Progenitor cell of endocrine pancreas (in vitro differentiated cells): ENCODE measurements at regions not wholly inside any gene's neighbourhood (a gene's known extent, or its start where the extent isn't known, plus 50 kb on each side); places are given as distances from the start of the nearest gene placed in this dataset.

Source experiments
- DNase-seq: peaks from one replicate; pipeline ENCODE4 v3.0.0; 2021; ENCODE audit warnings: low spot score; ENCODE audit not compliant: unreplicated experiment
- H3K27ac Mint-ChIP-seq: 2 replicates; pipeline ENCODE4 v1.8.0; 2021; ENCODE audit warnings: mild to moderate bottlenecking, moderate library complexity, mixed read lengths
- H3K27me3 Mint-ChIP-seq: 2 replicates; pipeline ENCODE4 v1.8.0; 2021; ENCODE audit warnings: mixed read lengths
- H3K36me3 Mint-ChIP-seq: 2 replicates; pipeline ENCODE4 v1.8.0; 2022; ENCODE audit warnings: mixed read lengths; ENCODE audit not compliant: insufficient read depth
- H3K4me1 Mint-ChIP-seq: 2 replicates; pipeline ENCODE4 v1.8.0; 2021; ENCODE audit warnings: low read depth, mixed read lengths
- H3K4me3 Mint-ChIP-seq: 2 replicates; pipeline ENCODE4 v1.8.0; 2021; ENCODE audit warnings: low read depth, mild to moderate bottlenecking, moderate library complexity, mixed read lengths
- H3K9me3 Mint-ChIP-seq: 2 replicates; pipeline ENCODE4 v1.8.0; 2021; ENCODE audit warnings: low read depth, mixed read lengths
- TF ChIP-seq, protein P1 (sequence below): fragments of 200-600 bp; sonication (generic); IDR thresholded peaks from one replicate; pipeline ENCODE4 v1.5.0; 2021; ENCODE audit warnings: antibody characterized with exemption, mild to moderate bottlenecking; ENCODE audit not compliant: unreplicated experiment

DNA sequence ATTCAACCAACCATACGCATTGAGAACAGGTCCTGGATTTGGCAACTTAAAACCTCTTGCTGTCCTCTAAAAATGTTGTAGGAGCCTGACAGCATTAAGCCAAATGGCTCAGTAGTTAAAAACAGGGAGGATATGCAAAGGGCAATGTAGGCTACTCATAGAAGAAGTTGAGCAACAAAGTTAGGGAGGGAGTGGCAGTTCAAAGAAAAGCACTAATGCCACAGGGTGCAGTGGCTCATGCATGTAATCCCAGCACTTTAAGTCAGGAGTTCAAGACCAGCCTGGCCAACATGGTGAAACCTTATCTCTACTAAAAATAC lies 92.9 kb upstream of the ERG start:
- no peaks in the 10 kb centered on the region for H3K36me3 Mint-ChIP-seq
- H3K4me3 Mint-ChIP-seq: no peak overlapping the region
- TF ChIP-seq, protein P1, sequence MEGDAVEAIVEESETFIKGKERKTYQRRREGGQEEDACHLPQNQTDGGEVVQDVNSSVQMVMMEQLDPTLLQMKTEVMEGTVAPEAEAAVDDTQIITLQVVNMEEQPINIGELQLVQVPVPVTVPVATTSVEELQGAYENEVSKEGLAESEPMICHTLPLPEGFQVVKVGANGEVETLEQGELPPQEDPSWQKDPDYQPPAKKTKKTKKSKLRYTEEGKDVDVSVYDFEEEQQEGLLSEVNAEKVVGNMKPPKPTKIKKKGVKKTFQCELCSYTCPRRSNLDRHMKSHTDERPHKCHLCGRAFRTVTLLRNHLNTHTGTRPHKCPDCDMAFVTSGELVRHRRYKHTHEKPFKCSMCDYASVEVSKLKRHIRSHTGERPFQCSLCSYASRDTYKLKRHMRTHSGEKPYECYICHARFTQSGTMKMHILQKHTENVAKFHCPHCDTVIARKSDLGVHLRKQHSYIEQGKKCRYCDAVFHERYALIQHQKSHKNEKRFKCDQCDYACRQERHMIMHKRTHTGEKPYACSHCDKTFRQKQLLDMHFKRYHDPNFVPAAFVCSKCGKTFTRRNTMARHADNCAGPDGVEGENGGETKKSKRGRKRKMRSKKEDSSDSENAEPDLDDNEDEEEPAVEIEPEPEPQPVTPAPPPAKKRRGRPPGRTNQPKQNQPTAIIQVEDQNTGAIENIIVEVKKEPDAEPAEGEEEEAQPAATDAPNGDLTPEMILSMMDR: no peak
- DNase-seq: no peak
- peaks cover 24% of the 10 kb centered on the region for H3K27me3 Mint-ChIP-seq
- peaks cover 6% of the 10 kb centered on the region for H3K4me1 Mint-ChIP-seq
- H3K9me3 Mint-ChIP-seq: no peaks in the 10 kb centered on the region
- no peak overlapping the region for H3K27ac Mint-ChIP-seq

DNA sequence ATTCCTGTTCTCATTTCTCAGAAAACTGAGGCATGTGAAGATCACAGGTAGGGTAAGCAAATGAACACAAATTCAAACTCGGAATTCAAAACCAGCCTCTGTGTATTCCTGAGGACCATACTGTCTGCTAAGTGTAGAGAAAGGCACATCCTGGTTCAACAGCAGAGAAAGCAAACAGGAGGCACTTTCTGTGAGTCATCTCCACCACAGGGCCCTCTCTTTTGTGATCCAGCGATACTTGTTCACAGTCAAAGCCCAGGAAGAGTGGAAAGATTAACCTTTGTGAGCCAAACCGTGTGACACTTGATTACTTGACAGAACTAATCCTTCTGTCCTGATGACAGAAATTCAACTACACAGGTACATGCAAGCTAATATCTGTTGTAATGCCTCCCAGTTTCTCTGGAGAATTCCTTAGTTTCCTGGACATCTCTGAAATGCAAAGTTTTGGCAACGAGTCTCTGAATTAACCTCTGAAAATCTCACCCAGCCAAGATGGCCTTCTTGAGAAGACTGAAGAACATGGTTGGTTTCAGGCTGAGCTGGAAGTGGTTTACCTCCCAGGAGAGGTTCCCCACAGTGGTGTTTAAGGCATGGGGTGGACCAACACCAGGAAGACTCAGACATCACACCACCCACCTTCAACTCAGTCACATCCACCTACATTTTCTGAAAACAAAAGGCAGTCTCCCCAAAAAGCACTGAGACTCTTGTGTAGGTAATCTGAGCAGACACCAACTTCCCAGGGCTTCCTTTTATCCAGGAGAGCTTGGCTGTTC lies 98.2 kb upstream of the ERG start:
- Mint-ChIP-seq H3K4me1 (peaks cover 6% of the 10 kb centered on the region), H3K4me3 (no peak overlapping the region), H3K27me3 (peaks cover 28% of the 10 kb centered on the region), H3K9me3 (no peaks in the 10 kb centered on the region), H3K36me3 (no peaks in the 10 kb centered on the region), H3K27ac (no peak overlapping the region)
- TF ChIP-seq, protein P1: no peak
- DNase-seq: no peak

DNA sequence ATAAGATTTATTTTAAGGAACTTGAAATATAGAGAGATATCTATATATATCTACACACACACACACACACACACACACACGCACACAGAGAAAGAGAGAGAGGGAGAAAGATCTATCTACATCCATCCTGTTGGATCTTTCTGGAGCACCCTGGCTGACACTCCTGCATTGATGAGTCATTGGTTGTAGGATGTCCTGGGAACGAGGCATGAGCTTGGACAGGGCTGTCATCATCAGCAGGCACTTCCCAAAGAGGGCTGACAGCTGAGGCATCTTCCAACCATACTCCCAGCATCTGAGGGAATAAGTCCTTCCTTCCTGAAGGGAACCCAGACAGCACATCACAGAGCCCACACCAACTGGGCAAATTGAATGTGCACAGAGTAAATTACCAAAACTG lies 99.1 kb upstream of the ERG start:
- Mint-ChIP-seq H3K9me3 (no peaks in the 10 kb centered on the region), H3K27ac (no peak overlapping the region), H3K4me3 (no peak overlapping the region), H3K4me1 (peaks cover 6% of the 10 kb centered on the region), H3K27me3 (peaks cover 28% of the 10 kb centered on the region), H3K36me3 (no peaks in the 10 kb centered on the region)
- no peak for DNase-seq
- TF ChIP-seq, protein P1: no peak

DNA sequence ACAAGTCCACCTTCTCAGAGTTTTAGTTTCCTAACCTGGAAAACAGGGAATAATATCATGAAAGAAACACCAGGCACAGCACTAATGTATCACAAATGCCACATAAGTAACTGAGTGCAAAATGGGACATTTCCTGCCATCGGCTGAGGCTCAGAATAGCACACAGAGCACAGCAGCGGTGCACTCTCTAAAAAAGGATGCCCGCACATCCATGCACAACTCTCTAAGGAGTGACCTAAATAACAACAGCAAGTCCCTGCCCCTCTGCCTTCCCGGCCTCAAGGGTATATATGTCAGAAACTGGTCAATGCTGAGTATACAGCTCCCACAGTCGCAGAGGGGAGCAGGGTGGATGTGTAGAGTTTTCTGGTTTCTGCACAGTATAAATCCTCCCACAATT lies 100.1 kb upstream of the ERG start:
- DNase-seq: no peak
- Mint-ChIP-seq H3K27ac (no peak overlapping the region), H3K4me1 (no peaks in the 10 kb centered on the region), H3K36me3 (no peaks in the 10 kb centered on the region), H3K4me3 (no peak overlapping the region), H3K27me3 (peaks cover 30% of the 10 kb centered on the region), H3K9me3 (no peaks in the 10 kb centered on the region)
- TF ChIP-seq, protein P1: no peak

DNA sequence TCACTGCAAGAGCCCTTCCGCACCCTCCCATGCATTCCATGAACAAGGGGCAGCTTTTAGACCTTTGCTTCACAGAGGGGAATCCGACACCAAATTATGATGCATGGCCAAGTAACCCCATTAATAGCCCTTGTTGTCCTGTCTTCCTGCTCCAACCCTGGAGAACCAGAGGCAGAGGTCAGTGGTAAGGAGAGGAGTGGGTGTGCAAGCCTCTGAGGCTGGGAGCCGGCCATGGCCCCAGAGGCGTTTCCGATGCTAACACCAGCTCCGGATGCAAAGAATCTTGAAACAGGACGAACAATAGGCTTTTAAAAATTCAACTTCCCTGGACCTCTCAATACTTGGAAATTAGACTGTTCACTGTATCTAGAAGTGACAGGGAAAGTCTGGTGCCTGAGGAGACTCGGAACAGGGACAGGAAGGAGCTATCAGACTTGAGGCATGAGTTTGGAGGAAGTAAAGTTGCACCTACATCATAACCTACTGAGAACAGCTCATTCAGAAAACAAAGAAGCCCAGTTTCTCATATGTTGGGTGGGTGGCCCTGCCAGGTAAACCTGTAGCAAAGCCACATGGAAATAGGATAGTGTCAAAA lies 101.2 kb upstream of the ERG start:
- no peak overlapping the region for H3K27ac Mint-ChIP-seq
- peaks cover 27% of the 10 kb centered on the region for H3K27me3 Mint-ChIP-seq
- no peaks in the 10 kb centered on the region for H3K36me3 Mint-ChIP-seq
- H3K4me3 Mint-ChIP-seq: no peak overlapping the region
- TF ChIP-seq, protein P1: no peak
- H3K9me3 Mint-ChIP-seq: no peaks in the 10 kb centered on the region
- DNase-seq: no peak
- no peaks in the 10 kb centered on the region for H3K4me1 Mint-ChIP-seq
